Heart right ventricle (tissue), 16 donors: ENCODE measurements at regions not wholly inside any gene's neighbourhood (a gene's known extent, or its start where the extent isn't known, plus 50 kb on each side); places are given as distances from the start of the nearest gene placed in this dataset.

Source experiments
- ATAC-seq, 8 donors: fragments of 200-7000 bp; cut with Tn5 transposase; one replicate each; pipeline ENCODE4 v1.9.1; 2020; ENCODE audit warnings: mild to moderate bottlenecking in 8 of 8, moderate library complexity in 8 of 8, moderate number of reproducible peaks in 1 of 8
- DNase-seq, 2 donors: peaks; one replicate each; pipeline ENCODE4 v3.0.0-alpha.2; 2020
- H3K27ac ChIP-seq, 10 donors: fragments of 200-600 bp; sonication (generic) in 2 of 10; one replicate each; pipeline versions ENCODE4 v1.5.0 to v1.8.0; 2020 to 2022; ENCODE audit warnings: mild to moderate bottlenecking in 3 of 10
- H3K27me3 ChIP-seq, 7 donors: fragments of 200-600 bp; one replicate each; pipeline ENCODE4 v1.8.0; 2021 to 2022; ENCODE audit warnings: mild to moderate bottlenecking in 2 of 7
- H3K36me3 ChIP-seq, 9 donors: fragments of 200-600 bp; sonication (generic) in 1 of 9; one replicate each; pipeline versions ENCODE4 v1.5.0 to v1.8.0; 2020 to 2022; ENCODE audit warnings: mild to moderate bottlenecking in 2 of 9
- H3K4me1 ChIP-seq, 9 donors: fragments of 200-600 bp; sonication (generic) in 1 of 9; one replicate each; pipeline versions ENCODE4 v1.5.0 to v1.8.0; 2020 to 2022; ENCODE audit warnings: mild to moderate bottlenecking in 4 of 9
- H3K4me3 ChIP-seq, 10 donors: fragments of 200-600 bp; sonication (generic) in 2 of 10; one replicate each; pipeline versions ENCODE4 v1.5.0 to v1.8.0; 2020 to 2022; ENCODE audit warnings: mild to moderate bottlenecking in 7 of 10, moderate library complexity in 2 of 10
- H3K9me3 ChIP-seq, 11 donors: fragments of 200-600 bp in 10 of 11; sonication (generic) in 2 of 11; one replicate each; pipeline versions ENCODE4 v1.5.0 to v1.8.0; 2013 to 2022; ENCODE audit warnings: mild to moderate bottlenecking in 2 of 11, control low read depth in 1 of 11, moderate library complexity in 1 of 11
- CTCF ChIP-seq, 9 donors: fragments of 200-600 bp; sonication (generic) in 2 of 9; IDR thresholded peaks; one replicate each; pipeline versions ENCODE4 v1.5.0 to v1.8.0; 2021 to 2022; ENCODE audit warnings: antibody characterized with exemption in 9 of 9, mild to moderate bottlenecking in 5 of 9, moderate library complexity in 1 of 9
- WGBS, 2 donors: extraction: QIAGEN DNeasy Blood & Tissue Kit; methylation state at CpG; one replicate each; pipeline ENCODE4 v1.1.7; 2013; ENCODE audit warnings: inconsistent platforms in 1 of 2; 5-methylcytosine and 5-hydroxymethylcytosine counted together
- intact Hi-C, 10 donors: fragments of 100-400 bp; cut with DNase I; formaldehyde crosslinking; loops; one replicate each; pipeline versions ENCODE4 v1.11.1 to v1.14.2; 2022
- donor health status: Arrhythmogenic right ventricular cardiomyopathy.
- donor health status: ischemic (EF 13 %, LVEDD 7.1; RV severe dilation, severe dysfunction).
- donor health status: healthy with polysubstance abuse.
- donor health status: DM: no; HTN: yes; CAD: no.
- donor health status: DM: no; HTN: no; CAD: no.
- donor health status: ischemic (EF 25% LVEDD 6.9; RV normal size, moderate dysfunction).
- donor health status: ischemic (EF 25% LVEDD 5.7; RV mildly dilated, moderate dysfunction).
- donor health status: healthy.
- donor health status: DM: yes; HTN: yes; CAD: no.
- donor health status: Ischemic cardiomyopathy.
- donor health status: ischemic (EF 35%, LVEDD 5.7; RV mildly dilated, moderate dysfunction).
- donor health status: nonischemic (EF 11% LVEDD 7.7; RV severe dilation, severe dysfunction).
- donor health status: DM: yes; HTN: yes; CAD: no.
- donor health status: PGD.
- donor health status: ischemic (EF 29% LVEDD 5.4; RV normal size, mild dysfunction).
- donor health status: nonischemic (EF 23%, LVEDD 6.1; RV moderate dilation, normal function).

GRCh38 chr6:166222631-166223030 lies 55.0 kb upstream of the TBXT start:
- no peak overlapping the region for H3K4me3 ChIP-seq
- H3K36me3 ChIP-seq: no peaks in the 10 kb centered on the region
- 64 to 68% methylated on average over 9 of the region's 9 CpGs for WGBS, 2 donors
- intact Hi-C loops: no loop called here
- no peaks in the 10 kb centered on the region for H3K9me3 ChIP-seq
- DNase-seq: no peak
- H3K27ac ChIP-seq: no peak overlapping the region
- ATAC-seq: no peak
- no peak for TF ChIP-seq CTCF (IDR thresholded peaks at IDR 0.05)
- peaks cover 0 to 52% (median 47%) of the 10 kb centered on the region in 7 donors for H3K27me3 ChIP-seq
- no peaks in the 10 kb centered on the region for H3K4me1 ChIP-seq

- Histone ChIP-seq H3K9me3 (no peaks in the 10 kb centered on the region), H3K4me3 (no peak overlapping the region), H3K36me3 (no peaks in the 10 kb centered on the region), H3K27ac (no peak overlapping the region), H3K27me3 (peaks cover 0 to 42% (median 37%) of the 10 kb centered on the region in 7 donors), H3K4me1 (no peaks in the 10 kb centered on the region)
- DNase-seq (no peak), ATAC-seq (no peak)
- intact Hi-C loops: no loop called here
- WGBS, 2 donors: 42 to 66% methylated on average over 12 of the region's 12 CpGs
- TF ChIP-seq CTCF (IDR thresholded peaks at IDR 0.05): no peak
Observed at GRCh38 chr6:166221636-166222035, 54.0 kb upstream of the TBXT start.

GRCh38 chr6:166221040-166221439 lies 53.4 kb upstream of the TBXT start:
- DNase-seq (no peak), ATAC-seq (no peak)
- no peak overlapping the region for H3K4me3 ChIP-seq
- no peaks in the 10 kb centered on the region for H3K36me3 ChIP-seq
- H3K9me3 ChIP-seq: no peaks in the 10 kb centered on the region
- peaks cover 0 to 36% (median 32%) of the 10 kb centered on the region in 7 donors for H3K27me3 ChIP-seq
- intact Hi-C loops: no loop called here
- no peaks in the 10 kb centered on the region for H3K4me1 ChIP-seq
- no peak for TF ChIP-seq CTCF (IDR thresholded peaks at IDR 0.05)
- WGBS, 2 donors: 85 to 91% methylated on average over 11 of the region's 11 CpGs
- H3K27ac ChIP-seq: no peak overlapping the region
